Astrocyte (in vitro differentiated cells and primary cell): ENCODE measurements at regions not wholly inside any gene's neighbourhood (a gene's known extent, or its start where the extent isn't known, plus 50 kb on each side); places are given as distances from the start of the nearest gene placed in this dataset.
A peak's percentile ranks its signal among the peaks of the same experiment; 100 is the strongest.

ENCODE experiments used
- DNase-seq: peaks from one replicate; pipeline ENCODE4 v3.0.0-alpha.2; 2010; ENCODE audit warnings: low read depth
- FAIRE-seq: peaks from 2 replicates; lab custom pipeline; 2011; peaks lifted over from hg19 to GRCh38; lab: Jason Lieb, UNC
- H2AFZ ChIP-seq: 2 replicates; pipeline ENCODE4 v1.6.0; 2012; ENCODE audit warnings: low read depth, low read length, inconsistent platforms
- H3K27ac ChIP-seq: 2 replicates; pipeline ENCODE4 v1.5.1; 2011; ENCODE audit warnings: low read depth, low read length, inconsistent platforms
- H3K27me3 ChIP-seq: 2 replicates; pipeline ENCODE4 v1.6.0; 2011; ENCODE audit warnings: low read length, inconsistent platforms; ENCODE audit not compliant: insufficient read depth
- H3K36me3 ChIP-seq: 2 replicates; pipeline ENCODE4 v1.5.1; 2011; ENCODE audit warnings: low read length, inconsistent platforms; ENCODE audit not compliant: insufficient read depth
- H3K4me1 ChIP-seq: 2 replicates; pipeline ENCODE4 v1.5.1; 2011; ENCODE audit warnings: low read length, inconsistent platforms; ENCODE audit not compliant: insufficient read depth
- H3K4me2 ChIP-seq: 2 replicates; pipeline ENCODE4 v1.6.0; 2012; ENCODE audit warnings: low read length, inconsistent platforms
- H3K4me3 ChIP-seq: 2 replicates; pipeline ENCODE4 v1.5.1; 2011; ENCODE audit warnings: low read depth, mild to moderate bottlenecking, low read length, inconsistent platforms; ENCODE audit not compliant: insufficient read depth
- H3K79me2 ChIP-seq: 2 replicates; pipeline ENCODE4 v1.6.0; 2012; ENCODE audit warnings: mild to moderate bottlenecking, low read length, inconsistent platforms; ENCODE audit not compliant: insufficient read depth
- H3K9ac ChIP-seq: 2 replicates; pipeline ENCODE4 v1.6.0; 2012; ENCODE audit warnings: mild to moderate bottlenecking, low read length, inconsistent platforms
- H3K9me3 ChIP-seq: 2 replicates; pipeline ENCODE4 v1.5.1; 2012; ENCODE audit warnings: low read depth, mild to moderate bottlenecking, low read length, inconsistent platforms; ENCODE audit not compliant: insufficient read depth
- H4K20me1 ChIP-seq: 2 replicates; pipeline ENCODE4 v1.6.0; 2012; ENCODE audit warnings: low read length, inconsistent platforms; ENCODE audit not compliant: insufficient read depth
- H3K27ac Mint-ChIP-seq: one replicate; pipeline ENCODE4 v1.8.0; 2021; ENCODE audit warnings: mild to moderate bottlenecking, mixed read lengths; ENCODE audit not compliant: unreplicated experiment
- H3K27me3 Mint-ChIP-seq: one replicate; pipeline ENCODE4 v1.8.0; 2021; ENCODE audit warnings: low read depth, mixed read lengths; ENCODE audit not compliant: unreplicated experiment
- H3K36me3 Mint-ChIP-seq: one replicate; pipeline ENCODE4 v1.8.0; 2021; ENCODE audit warnings: low read depth, mixed read lengths; ENCODE audit not compliant: unreplicated experiment
- H3K4me1 Mint-ChIP-seq: one replicate; pipeline ENCODE4 v1.8.0; 2021; ENCODE audit warnings: low read depth, mixed read lengths; ENCODE audit not compliant: unreplicated experiment
- H3K4me3 Mint-ChIP-seq: one replicate; pipeline ENCODE4 v1.8.0; 2021; ENCODE audit warnings: mild to moderate bottlenecking, moderate library complexity, mixed read lengths; ENCODE audit not compliant: unreplicated experiment
- H3K9me3 Mint-ChIP-seq: one replicate; pipeline ENCODE4 v1.8.0; 2021; ENCODE audit warnings: mild to moderate bottlenecking, mixed read lengths; ENCODE audit not compliant: unreplicated experiment
- CTCF ChIP-seq: IDR thresholded peaks from 2 replicates; pipeline ENCODE4 v1.5.1; 2011; ENCODE audit warnings: low read depth, mild to moderate bottlenecking, inconsistent platforms, low read length, moderate library complexity; ENCODE audit not compliant: insufficient read depth
- EZH2 ChIP-seq: IDR thresholded peaks from 2 replicates; pipeline ENCODE4 v1.6.1; 2012; ENCODE audit warnings: mild to moderate bottlenecking, low read length, inconsistent platforms; ENCODE audit not compliant: insufficient read depth

- H3K27ac Mint-ChIP-seq: no peak overlapping the region
- no peak for TF ChIP-seq EZH2
- no peak overlapping the region for H2AFZ ChIP-seq
- no peaks in the 10 kb centered on the region for H3K9me3 Mint-ChIP-seq
- peaks cover 30% of the 10 kb centered on the region for H3K4me1 ChIP-seq
- peaks cover 50% of the 10 kb centered on the region for H3K4me1 Mint-ChIP-seq
- H3K9ac ChIP-seq: no peak overlapping the region
- H3K27me3 Mint-ChIP-seq: no peaks in the 10 kb centered on the region
- H3K27ac ChIP-seq: no peak overlapping the region
- H3K4me3 ChIP-seq: no peak overlapping the region
- H3K4me3 Mint-ChIP-seq: no peak overlapping the region
- no peaks in the 10 kb centered on the region for H3K36me3 Mint-ChIP-seq
- DNase-seq: no peak
- H4K20me1 ChIP-seq: no peaks in the 10 kb centered on the region
- H3K4me2 ChIP-seq: no peak overlapping the region
- no peaks in the 10 kb centered on the region for H3K36me3 ChIP-seq
- H3K9me3 ChIP-seq: no peaks in the 10 kb centered on the region
- H3K27me3 ChIP-seq: no peaks in the 10 kb centered on the region
- no peak for FAIRE-seq
- H3K79me2 ChIP-seq: no peaks in the 10 kb centered on the region
Observed at GRCh38 chr1:172931340-172931739, 119.4 kb downstream of the TNFSF18 start.

GRCh38 chr1:172931761-172932160, 119.0 kb downstream of the TNFSF18 start:
- Mint-ChIP-seq H3K36me3 (no peaks in the 10 kb centered on the region), H3K9me3 (no peaks in the 10 kb centered on the region), H3K27me3 (no peaks in the 10 kb centered on the region), H3K4me1 (peaks cover 52% of the 10 kb centered on the region), H3K27ac (no peak overlapping the region), H3K4me3 (no peak overlapping the region)
- no peak for FAIRE-seq
- Histone ChIP-seq H4K20me1 (no peaks in the 10 kb centered on the region), H3K4me1 (peaks cover 30% of the 10 kb centered on the region), H3K36me3 (no peaks in the 10 kb centered on the region), H3K27me3 (no peaks in the 10 kb centered on the region), H3K9ac (no peak overlapping the region), H2AFZ (no peak overlapping the region), H3K9me3 (no peaks in the 10 kb centered on the region), H3K27ac (no peak overlapping the region), H3K79me2 (no peaks in the 10 kb centered on the region), H3K4me3 (no peak overlapping the region), H3K4me2 (no peak overlapping the region)
- no peak for DNase-seq
- TF ChIP-seq CTCF (no peak), EZH2 (no peak)

GRCh38 chr1:172932981-172933380, 117.8 kb downstream of the TNFSF18 start:
- peaks cover 50% of the 10 kb centered on the region for H3K4me1 Mint-ChIP-seq
- no peak for FAIRE-seq
- TF ChIP-seq EZH2 (no peak), CTCF (no peak)
- Histone ChIP-seq H3K27me3 (no peaks in the 10 kb centered on the region), H2AFZ (no peak overlapping the region), H3K27ac (peak overlapping the region; percentile 88), H3K79me2 (no peaks in the 10 kb centered on the region), H3K4me3 (no peak overlapping the region), H3K9me3 (no peaks in the 10 kb centered on the region), H3K9ac (no peak overlapping the region), H3K36me3 (no peaks in the 10 kb centered on the region), H4K20me1 (no peaks in the 10 kb centered on the region), H3K4me2 (no peak overlapping the region), H3K4me1 (peaks cover 27% of the 10 kb centered on the region)
- H3K27me3 Mint-ChIP-seq: no peaks in the 10 kb centered on the region
- no peak for DNase-seq
- no peaks in the 10 kb centered on the region for H3K9me3 Mint-ChIP-seq
- H3K27ac Mint-ChIP-seq: peak overlapping the region; percentile 99
- no peaks in the 10 kb centered on the region for H3K36me3 Mint-ChIP-seq
- H3K4me3 Mint-ChIP-seq: no peak overlapping the region
